Activated T-cell treated with anti-CD3 and anti-CD28 coated beads, Interleukin-2, amount 50 U/mL, for 24 hours (primary cell): ENCODE measurements at regions not wholly inside any gene's neighbourhood (a gene's known extent, or its start where the extent isn't known, plus 50 kb on each side); places are given as distances from the start of the nearest gene placed in this dataset.

ENCODE experiments used
- DNase-seq: peaks from one replicate; pipeline ENCODE4 v3.0.0-alpha.2; 2020
- H3K27ac Mint-ChIP-seq: 2 replicates; pipeline ENCODE4 v1.8.0; 2020; ENCODE audit warnings: mild to moderate bottlenecking, mixed read lengths
- H3K27me3 Mint-ChIP-seq: 2 replicates; pipeline ENCODE4 v1.8.0; 2020; ENCODE audit warnings: mixed read lengths
- H3K36me3 Mint-ChIP-seq: 2 replicates; pipeline ENCODE4 v1.8.0; 2020; ENCODE audit warnings: low read depth, mixed read lengths
- H3K4me1 Mint-ChIP-seq: 2 replicates; pipeline ENCODE4 v1.8.0; 2020; ENCODE audit warnings: low read depth, mixed read lengths
- H3K4me3 Mint-ChIP-seq: 2 replicates; pipeline ENCODE4 v1.8.0; 2020; ENCODE audit warnings: mild to moderate bottlenecking, moderate library complexity, mixed read lengths
- H3K9me3 Mint-ChIP-seq: 2 replicates; pipeline ENCODE4 v1.8.0; 2020; ENCODE audit warnings: mixed read lengths

DNA sequence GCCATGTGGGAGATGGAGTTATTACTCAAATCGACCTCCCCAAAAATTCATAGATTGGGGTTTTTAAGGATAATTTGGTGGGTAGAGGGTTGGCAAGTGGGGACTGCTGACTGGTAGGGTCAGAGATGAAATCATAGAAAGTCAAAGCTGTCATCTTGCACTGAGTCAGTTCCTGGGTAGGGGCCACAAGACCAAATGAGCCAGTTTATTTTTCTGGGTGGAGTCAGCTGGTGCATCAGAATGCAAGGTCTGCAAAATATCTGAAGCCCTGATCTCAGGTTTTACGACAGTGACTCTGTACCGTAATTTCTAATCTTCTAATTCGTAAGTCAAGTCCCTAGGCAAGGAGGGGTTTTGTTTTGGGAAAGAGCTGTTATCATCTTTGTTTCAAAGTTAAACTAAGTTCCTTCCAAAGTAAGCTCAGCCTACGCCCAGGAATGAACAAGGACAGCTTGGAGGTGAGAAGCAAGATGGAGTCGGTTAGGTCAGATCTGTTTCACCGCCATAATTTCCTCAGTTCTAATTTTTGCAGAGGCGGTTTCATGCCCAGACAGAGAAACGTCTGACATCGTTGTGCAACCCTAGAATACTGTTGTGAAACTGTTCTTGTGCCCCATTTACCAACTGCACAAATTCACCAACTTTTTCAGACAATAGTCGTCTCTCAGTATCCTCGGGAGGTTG is 104.5 kb upstream of the SFSWAP start:
- H3K4me3 Mint-ChIP-seq, result no peak overlapping the region
- no peaks in the 10 kb centered on the region for H3K36me3 Mint-ChIP-seq
- no peaks in the 10 kb centered on the region for H3K27me3 Mint-ChIP-seq
- DNase-seq, result no peak
- no peak overlapping the region for H3K27ac Mint-ChIP-seq
- H3K9me3 Mint-ChIP-seq, result no peaks in the 10 kb centered on the region
- peaks cover 68% of the 10 kb centered on the region for H3K4me1 Mint-ChIP-seq

GRCh38 chr12:131607658-131608447 is 103.0 kb upstream of the SFSWAP start:
- no peaks in the 10 kb centered on the region for H3K9me3 Mint-ChIP-seq
- no peaks in the 10 kb centered on the region for H3K27me3 Mint-ChIP-seq
- peak overlapping the region; percentile 63 for H3K27ac Mint-ChIP-seq
- DNase-seq, result no peak
- H3K4me3 Mint-ChIP-seq, result peak overlapping the region; percentile 21
- H3K4me1 Mint-ChIP-seq, result peaks cover 63% of the 10 kb centered on the region
- H3K36me3 Mint-ChIP-seq, result no peaks in the 10 kb centered on the region

DNA sequence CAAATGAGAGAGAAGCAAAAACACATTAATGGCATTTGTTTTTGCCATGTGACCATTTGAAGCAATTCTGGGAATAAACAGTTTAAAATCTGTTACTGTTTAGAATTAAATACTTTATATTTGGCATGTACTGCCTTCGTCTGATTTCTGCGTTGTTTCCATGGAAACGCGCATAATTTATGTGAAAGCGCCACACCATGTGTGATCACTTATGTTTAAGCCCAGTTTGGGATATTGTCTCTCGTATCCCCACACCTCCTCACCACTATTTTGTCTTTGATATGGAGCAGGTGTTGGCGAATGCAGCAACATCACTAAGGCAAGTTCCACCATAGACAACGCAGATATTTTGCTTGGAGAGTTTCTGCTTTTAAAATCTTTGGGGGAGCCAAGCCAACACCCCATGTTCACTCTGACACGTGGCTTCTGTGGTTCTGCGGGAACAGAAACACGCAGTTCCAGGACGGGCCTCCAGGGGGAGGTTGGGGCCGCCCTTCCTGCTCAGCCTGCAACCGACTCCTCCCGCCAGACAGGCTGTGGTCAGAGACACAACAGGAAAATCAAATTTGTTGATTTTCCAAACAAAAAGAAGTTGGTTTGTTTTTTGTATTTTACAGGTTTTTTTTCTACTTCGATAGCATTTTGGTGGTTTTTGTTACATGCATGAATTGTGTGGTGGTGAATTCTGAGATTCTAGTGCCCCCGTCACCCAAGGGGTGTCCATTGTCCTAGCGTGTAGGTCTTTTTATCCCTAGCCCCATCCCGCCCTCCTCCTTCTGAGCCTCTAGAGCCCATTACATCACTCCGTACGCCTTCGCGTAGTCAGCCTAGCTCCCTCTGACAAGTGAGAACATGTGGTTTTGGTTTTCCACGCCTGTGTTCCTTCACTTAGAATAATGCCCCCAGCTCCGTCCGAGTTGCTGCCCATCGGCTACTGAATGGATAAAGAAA is 101.9 kb upstream of the SFSWAP start:
- Mint-ChIP-seq H3K4me3 (no peak overlapping the region), H3K36me3 (no peaks in the 10 kb centered on the region), H3K27ac (no peak overlapping the region), H3K4me1 (peaks cover 52% of the 10 kb centered on the region), H3K9me3 (no peaks in the 10 kb centered on the region), H3K27me3 (no peaks in the 10 kb centered on the region)
- DNase-seq, result peak; percentile 75

DNA sequence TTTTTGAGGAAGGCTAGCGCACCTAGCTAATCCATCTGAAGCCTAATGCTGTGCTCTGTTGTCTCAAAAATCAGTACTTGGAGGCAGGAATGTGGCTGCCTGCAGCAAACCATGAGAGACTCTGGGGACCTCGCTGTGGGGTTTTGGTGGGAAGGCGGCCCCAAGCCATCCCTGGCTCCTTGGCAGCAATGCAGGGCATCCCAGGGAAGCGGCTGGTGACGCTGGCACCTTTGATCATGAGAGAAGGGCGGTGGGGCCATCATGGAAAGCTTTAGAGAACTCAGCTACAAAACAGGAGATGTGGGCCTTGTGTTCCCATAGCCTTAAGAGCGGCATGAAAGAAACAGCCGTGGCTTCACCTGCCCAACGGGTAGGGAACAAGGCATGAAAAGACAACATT is 101.1 kb upstream of the SFSWAP start:
- Mint-ChIP-seq H3K4me3 (no peak overlapping the region), H3K9me3 (no peaks in the 10 kb centered on the region), H3K27ac (no peak overlapping the region), H3K27me3 (no peaks in the 10 kb centered on the region), H3K4me1 (peaks cover 44% of the 10 kb centered on the region), H3K36me3 (no peaks in the 10 kb centered on the region)
- no peak for DNase-seq

- no peak for DNase-seq
- H3K4me1 Mint-ChIP-seq, result peaks cover 40% of the 10 kb centered on the region
- no peak overlapping the region for H3K27ac Mint-ChIP-seq
- H3K4me3 Mint-ChIP-seq, result no peak overlapping the region
- no peaks in the 10 kb centered on the region for H3K36me3 Mint-ChIP-seq
- H3K9me3 Mint-ChIP-seq, result no peaks in the 10 kb centered on the region
- H3K27me3 Mint-ChIP-seq, result no peaks in the 10 kb centered on the region
Measured at GRCh38 chr12:131610181-131610580, 100.7 kb upstream of the SFSWAP start.

GRCh38 chr12:131610891-131611290 is 100.0 kb upstream of the SFSWAP start:
- Mint-ChIP-seq H3K9me3 (no peaks in the 10 kb centered on the region), H3K27ac (no peak overlapping the region), H3K27me3 (no peaks in the 10 kb centered on the region), H3K36me3 (no peaks in the 10 kb centered on the region), H3K4me3 (no peak overlapping the region), H3K4me1 (peaks cover 33% of the 10 kb centered on the region)
- DNase-seq, result no peak

GRCh38 chr12:131611416-131612091 is 99.3 kb upstream of the SFSWAP start:
- no peaks in the 10 kb centered on the region for H3K36me3 Mint-ChIP-seq
- no peak for DNase-seq
- H3K27ac Mint-ChIP-seq, result no peak overlapping the region
- H3K4me3 Mint-ChIP-seq, result no peak overlapping the region
- H3K9me3 Mint-ChIP-seq, result no peaks in the 10 kb centered on the region
- peaks cover 1% of the 10 kb centered on the region for H3K27me3 Mint-ChIP-seq
- peaks cover 26% of the 10 kb centered on the region for H3K4me1 Mint-ChIP-seq

DNA sequence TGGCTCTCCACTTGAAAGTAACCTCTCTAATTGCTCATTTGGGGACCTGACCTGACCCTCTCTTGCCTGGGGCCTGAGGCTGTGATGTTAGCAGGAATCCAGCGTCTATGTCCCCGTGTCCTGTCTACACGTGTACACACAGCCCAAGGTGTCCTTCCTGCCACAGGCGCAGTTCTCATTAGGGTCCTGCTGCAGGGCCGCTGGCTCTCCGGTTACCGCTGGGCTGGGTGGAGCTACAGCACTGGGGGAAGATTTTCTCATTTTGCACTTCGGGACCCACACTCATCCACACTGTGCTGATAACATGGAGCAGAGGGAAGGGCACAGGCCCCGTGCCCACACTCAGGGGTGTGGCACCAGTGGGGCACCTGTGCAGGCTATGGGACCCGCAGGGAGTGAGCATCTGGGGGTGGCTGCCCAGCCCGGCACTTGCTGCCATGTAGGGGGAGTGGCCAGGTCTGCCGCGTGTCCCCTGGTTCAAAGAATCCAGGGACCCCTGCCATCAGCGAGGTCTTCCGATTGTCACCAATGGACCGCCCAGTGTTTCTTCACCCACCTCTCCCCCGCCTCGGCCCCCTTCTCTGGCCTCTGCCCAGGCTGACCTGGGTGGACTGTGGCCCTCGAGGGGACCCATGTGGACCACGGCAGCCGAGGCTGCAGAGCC is 98.7 kb upstream of the SFSWAP start:
- no peak for DNase-seq
- Mint-ChIP-seq H3K36me3 (no peaks in the 10 kb centered on the region), H3K4me3 (no peak overlapping the region), H3K27me3 (peaks cover 8% of the 10 kb centered on the region), H3K27ac (no peak overlapping the region), H3K9me3 (no peaks in the 10 kb centered on the region), H3K4me1 (peaks cover 26% of the 10 kb centered on the region)

GRCh38 chr12:131613186-131613585 is 97.7 kb upstream of the SFSWAP start:
- Mint-ChIP-seq H3K27ac (no peak overlapping the region), H3K9me3 (no peaks in the 10 kb centered on the region), H3K36me3 (no peaks in the 10 kb centered on the region), H3K27me3 (peaks cover 18% of the 10 kb centered on the region), H3K4me1 (peaks cover 16% of the 10 kb centered on the region), H3K4me3 (no peak overlapping the region)
- DNase-seq, result no peak

GRCh38 chr12:131613678-131614077 is 97.2 kb upstream of the SFSWAP start:
- H3K4me1 Mint-ChIP-seq, result peaks cover 11% of the 10 kb centered on the region
- no peak for DNase-seq
- no peak overlapping the region for H3K4me3 Mint-ChIP-seq
- H3K36me3 Mint-ChIP-seq, result no peaks in the 10 kb centered on the region
- H3K27ac Mint-ChIP-seq, result no peak overlapping the region
- no peaks in the 10 kb centered on the region for H3K9me3 Mint-ChIP-seq
- H3K27me3 Mint-ChIP-seq, result peaks cover 20% of the 10 kb centered on the region

GRCh38 chr12:131615326-131616042 is 95.4 kb upstream of the SFSWAP start:
- Mint-ChIP-seq H3K4me3 (no peak overlapping the region), H3K4me1 (no peaks in the 10 kb centered on the region), H3K36me3 (no peaks in the 10 kb centered on the region), H3K27me3 (peaks cover 29% of the 10 kb centered on the region), H3K9me3 (no peaks in the 10 kb centered on the region), H3K27ac (no peak overlapping the region)
- DNase-seq, result no peak

DNA sequence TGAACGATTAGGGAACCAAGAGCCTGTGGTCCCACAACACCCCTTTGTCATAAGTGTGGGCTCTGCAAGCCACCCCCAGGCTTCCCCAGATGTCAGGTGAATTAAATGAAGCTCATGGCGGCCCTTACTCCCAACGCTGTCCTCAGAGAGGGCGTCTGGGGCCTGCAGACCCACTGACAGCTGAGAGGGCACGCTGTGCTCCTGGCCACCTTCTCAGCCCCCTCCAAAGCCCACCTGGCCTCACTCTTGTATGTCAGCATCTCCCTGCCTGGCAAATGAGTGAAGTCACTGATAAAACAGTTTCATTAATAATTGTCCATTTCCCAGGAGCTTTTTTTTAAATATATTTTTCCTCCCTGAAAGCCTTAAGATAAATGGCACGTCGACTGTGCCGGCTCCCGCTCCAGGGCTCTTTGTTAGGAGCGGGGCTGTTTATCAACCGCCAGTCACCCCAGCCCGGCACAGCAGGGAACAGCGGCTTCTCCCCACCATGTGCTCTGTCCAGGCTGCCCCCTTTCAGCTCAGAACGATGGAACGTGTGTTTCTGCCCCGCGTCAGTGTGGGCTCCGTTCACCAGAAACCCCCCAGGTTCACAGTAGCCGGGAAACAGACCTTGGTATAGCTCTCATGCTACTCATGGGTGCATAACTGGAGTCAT is 94.7 kb upstream of the SFSWAP start:
- H3K27ac Mint-ChIP-seq, result no peak overlapping the region
- peaks cover 29% of the 10 kb centered on the region for H3K27me3 Mint-ChIP-seq
- no peaks in the 10 kb centered on the region for H3K9me3 Mint-ChIP-seq
- no peak for DNase-seq
- H3K4me3 Mint-ChIP-seq, result no peak overlapping the region
- H3K36me3 Mint-ChIP-seq, result no peaks in the 10 kb centered on the region
- no peaks in the 10 kb centered on the region for H3K4me1 Mint-ChIP-seq

DNA sequence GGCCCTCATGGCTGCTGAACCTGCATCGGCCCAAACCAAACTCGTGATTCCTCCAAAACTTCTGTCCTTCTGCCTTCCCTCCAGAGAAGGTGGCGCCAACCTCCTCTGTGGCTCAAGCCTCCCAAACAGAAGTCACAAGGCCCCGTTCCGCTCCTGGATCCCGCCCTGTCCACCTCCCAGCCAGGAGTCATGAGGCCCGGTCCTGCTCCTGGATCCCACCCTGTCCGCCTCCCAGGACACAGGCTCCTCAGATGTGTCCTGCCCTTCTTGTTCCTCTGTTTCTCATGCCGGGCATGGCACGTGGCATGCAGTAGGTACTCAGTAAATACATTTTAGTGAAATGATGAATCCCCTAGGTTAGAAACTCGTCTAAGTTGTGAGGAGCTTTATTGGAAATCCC is 94.2 kb upstream of the SFSWAP start:
- Mint-ChIP-seq H3K27ac (no peak overlapping the region), H3K4me1 (no peaks in the 10 kb centered on the region), H3K27me3 (peaks cover 29% of the 10 kb centered on the region), H3K36me3 (no peaks in the 10 kb centered on the region), H3K9me3 (no peaks in the 10 kb centered on the region), H3K4me3 (no peak overlapping the region)
- DNase-seq, result no peak
